NCI-H526 treated with DMSO at 0.1 percent for 48 hours (cell line): ENCODE measurements at regions not wholly inside any gene's neighbourhood (a gene's known extent, or its start where the extent isn't known, plus 50 kb on each side); places are given as distances from the start of the nearest gene placed in this dataset.

Experiments used
- DNase-seq: peaks from one replicate; lab custom pipeline; 2025; lab: John Stamatoyannopoulos, UW

DNA sequence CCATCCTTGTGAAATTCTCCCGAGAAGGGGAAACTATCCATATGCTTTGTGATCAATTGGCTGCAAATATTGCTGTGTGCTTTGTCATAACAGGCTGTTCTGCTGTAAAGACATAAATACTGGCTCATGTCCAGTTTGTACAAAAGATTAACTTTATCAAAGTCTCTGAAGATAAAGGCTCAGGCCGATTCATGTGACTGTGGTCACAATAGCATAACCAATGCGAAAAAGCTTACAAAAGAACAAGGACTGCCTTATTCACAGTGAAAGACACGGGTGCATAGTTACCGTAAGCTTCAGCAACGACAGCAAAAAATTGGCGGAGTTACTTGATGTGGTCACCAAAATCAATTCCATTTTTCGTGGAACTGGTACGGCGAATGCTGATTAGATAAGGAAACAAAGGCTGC, 173.6 kb upstream of the CHRM3 start:
- DNase-seq = no peak

DNA sequence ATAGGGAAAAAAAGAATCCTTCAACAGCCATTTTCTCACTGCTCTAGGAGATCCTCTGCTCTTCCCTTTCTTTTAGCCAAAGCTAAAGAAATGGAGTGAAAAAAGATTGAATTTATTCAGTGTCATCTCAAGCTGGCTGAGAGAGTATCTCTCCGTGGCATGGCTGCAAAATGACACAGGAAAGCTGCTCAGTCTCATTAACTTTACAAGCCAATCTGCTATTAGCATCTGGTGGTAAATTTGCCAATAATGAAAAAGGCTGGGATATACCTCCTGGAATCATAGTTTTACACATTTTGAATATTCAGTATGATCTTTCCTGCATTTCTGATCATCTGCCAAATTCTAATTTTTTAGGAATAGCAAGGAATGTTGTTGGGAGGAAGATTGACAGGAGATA, 176.8 kb upstream of the CHRM3 start:
- no peak for DNase-seq

DNA sequence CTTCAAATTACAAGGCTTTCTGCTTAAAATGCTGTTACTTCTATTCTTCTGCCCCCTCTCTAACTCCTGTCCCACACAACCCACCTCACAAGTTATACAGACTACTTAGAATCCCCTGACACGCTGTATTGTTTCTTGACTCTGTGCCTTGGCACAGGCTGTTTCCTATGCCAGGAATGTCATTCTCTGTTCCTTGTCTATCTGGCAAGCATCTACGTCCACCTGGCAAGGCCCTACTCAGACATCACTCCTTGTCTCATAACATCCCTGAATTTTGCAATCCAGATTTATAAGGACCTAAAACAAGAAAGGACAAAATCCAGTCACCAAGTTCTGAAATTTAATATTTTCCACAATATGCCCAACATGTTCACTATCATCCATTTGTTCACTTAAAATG, 182.0 kb upstream of the CHRM3 start:
- no peak for DNase-seq

DNA sequence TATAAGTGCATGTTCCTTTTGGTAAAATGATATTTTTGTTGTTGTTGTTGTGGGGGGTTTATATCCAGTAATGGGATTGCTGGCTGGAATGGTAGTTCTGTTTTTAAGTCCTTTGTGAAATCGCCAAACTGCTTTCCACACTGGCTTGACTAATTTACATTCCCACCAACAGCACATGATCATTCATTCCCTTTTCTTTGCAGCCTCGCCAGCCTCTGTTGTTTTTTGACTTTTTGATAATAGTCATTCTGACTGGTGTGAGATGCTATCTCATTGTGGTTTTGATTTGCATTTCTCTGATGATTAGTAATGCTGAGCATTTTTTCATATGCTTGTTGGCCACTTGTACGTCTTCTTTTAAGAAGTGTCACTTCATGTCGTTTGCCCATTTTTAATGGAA, 188.5 kb upstream of the CHRM3 start:
- DNase-seq = no peak

DNA sequence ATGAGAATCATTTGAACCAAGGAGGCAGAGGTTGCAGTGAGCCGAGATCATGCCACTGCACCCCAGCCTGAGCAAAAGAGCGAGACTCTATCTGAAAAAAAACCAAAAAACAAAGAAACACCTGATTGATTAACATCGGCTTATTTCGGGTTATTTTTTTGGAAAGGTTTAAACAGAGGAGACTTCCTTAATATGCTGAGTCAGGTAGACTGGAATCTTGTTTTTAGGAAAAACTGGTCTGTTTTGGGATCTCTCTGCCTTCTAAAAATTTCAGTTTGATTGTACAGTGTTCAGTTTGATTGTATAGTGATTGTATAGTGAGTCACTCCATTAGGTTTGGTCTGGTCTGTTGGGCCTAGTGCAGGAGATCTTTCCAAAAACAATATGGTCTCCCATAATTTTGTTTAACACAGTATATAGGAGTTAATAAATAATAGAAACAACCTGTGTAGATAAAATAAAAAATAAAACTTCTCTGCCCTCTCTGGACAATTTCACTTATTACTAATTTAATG, 196.3 kb upstream of the CHRM3 start:
- no peak for DNase-seq

DNA sequence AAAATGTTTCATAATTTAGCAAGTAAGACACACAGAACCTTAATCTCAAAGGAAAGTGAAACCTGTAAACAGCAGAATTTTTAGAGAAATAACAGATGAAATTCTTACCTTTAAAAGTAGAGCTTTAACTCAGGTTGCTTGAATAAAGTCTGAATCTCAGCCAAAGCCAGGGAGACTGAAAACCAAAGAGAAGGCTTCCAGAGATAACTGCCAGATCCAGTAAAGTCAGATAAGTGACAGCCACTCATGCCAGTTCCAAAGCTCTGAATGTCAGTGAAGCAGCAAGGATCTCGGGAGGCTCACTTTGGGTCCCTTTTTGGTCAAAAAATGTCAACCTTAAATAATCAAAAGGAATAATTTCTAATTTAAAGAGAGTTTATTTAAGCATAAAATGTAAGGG, 199.9 kb upstream of the CHRM3 start:
- no peak for DNase-seq

DNA sequence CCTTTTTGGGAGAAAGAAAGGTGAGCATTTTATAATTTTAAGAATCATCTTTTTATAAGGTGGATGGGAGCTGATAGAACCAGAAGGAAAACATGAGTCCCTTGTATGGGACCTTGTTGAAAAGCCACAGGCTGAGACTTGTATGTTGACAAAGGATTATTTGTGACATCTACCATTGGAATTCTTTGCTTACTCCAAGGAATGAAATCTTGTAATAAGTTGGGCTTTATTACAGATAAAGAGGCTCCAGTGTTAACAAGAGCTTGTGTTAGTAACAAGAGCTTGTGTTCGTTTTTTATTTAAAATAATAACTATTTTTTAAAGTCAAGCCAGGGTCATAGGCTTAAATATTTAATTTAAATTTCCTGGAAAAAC, 201.1 kb upstream of the CHRM3 start:
- no peak for DNase-seq

DNA sequence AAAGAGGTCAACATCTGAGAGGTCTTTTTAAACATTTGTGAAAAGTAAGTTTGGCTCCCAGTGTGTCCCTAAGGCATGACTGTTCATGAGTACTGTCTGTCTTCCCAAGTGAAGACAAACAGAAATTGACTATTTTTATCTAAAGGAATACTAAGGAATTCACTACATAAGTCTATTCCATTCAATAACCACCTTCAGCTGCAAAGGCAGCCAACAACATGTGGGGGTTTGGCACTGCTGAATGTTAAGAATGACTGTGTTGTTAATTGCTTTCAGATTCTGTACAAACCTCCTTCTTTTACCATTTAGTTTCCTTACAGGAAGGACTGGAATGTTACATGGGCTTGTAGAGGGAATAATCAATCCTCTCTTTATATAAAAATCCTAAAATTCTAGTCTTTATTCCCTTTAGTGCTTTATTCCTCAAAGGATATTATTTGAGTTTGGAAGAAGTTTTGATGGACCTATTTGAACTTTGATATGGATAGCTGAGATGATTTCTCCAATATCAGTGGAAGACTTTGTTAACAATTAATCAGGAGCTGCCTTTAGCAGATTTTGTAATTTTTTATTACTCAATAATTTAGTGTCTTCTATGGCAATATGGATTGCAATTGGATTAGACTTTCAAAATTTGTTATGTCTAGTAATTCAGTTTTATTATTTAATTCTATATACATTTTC, 201.7 kb upstream of the CHRM3 start:
- DNase-seq = no peak

DNA sequence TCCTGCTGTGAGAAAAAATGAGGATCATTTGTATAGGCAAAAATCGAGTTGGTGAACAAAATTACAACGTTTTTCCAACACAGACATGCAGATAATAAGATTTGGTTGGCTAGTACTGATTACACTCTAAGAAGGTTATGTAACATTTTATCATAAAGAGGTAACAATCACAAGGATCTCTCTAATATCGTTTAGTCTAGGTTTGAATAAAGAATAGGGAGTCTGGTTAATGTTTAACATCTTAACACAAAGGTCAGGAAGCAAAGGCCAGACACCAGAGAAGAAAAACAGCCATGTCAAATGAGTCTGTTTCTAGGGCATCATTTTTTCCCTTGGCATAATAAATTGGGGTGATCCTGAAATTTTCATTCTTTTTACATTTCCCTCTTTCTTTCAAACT, 207.4 kb upstream of the CHRM3 start:
- DNase-seq = no peak

DNA sequence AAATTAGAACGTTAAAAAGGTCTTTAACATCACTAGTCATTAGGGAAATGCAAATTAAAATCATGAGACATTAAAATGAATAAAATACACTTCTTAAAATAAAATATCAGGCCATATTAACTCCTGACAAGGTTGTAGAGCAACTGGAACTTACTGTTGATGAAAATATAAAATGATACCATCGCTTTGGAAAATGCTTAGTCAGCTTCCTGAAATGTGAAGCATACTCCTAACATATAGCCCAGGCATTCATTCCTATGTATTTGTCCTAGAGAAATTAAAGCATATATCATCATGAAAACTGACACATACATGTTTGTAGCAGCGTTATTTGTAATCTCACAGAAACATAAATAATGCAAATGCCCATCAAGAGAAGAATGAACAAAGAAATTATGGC, 211.5 kb upstream of the CHRM3 start:
- DNase-seq = no peak

DNA sequence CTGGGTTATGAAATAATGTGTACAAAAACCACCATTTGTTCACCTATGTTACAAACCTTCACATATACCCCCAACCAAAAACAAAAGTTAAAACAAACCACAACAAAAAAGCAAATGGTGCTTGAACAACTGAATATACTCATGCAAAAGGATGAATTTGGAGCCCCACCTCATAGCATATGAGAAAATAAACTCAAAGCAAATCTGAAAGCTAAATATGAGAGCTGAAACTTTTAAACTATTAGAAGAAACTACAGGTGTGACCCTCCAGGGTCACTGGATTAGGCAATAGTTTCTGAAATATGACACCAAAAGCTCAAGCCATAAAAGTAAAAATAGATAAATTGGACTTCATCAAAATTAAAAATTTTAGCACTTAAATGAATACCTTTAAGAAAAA, 215.5 kb upstream of the CHRM3 start:
- DNase-seq = no peak

DNA sequence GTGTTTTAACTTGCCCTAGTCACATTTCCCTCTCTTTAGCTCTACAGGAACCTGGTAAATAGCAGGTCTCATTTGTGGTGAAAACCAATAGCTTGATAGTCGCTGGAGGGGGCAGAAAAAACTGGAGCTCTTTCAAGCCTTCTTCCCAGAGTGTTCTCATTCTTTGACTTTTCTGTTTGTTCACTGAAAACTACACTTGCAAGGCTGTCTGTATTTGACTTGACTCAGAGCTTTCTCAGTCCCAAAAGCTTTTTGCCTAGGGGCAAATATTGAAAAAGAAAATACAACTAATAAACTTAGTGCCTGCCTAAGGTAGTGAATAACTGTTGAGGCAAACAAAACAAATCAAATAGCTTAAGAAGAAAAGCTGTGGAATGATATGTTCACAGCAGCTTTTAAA, 217.1 kb upstream of the CHRM3 start:
- DNase-seq = no peak

DNA sequence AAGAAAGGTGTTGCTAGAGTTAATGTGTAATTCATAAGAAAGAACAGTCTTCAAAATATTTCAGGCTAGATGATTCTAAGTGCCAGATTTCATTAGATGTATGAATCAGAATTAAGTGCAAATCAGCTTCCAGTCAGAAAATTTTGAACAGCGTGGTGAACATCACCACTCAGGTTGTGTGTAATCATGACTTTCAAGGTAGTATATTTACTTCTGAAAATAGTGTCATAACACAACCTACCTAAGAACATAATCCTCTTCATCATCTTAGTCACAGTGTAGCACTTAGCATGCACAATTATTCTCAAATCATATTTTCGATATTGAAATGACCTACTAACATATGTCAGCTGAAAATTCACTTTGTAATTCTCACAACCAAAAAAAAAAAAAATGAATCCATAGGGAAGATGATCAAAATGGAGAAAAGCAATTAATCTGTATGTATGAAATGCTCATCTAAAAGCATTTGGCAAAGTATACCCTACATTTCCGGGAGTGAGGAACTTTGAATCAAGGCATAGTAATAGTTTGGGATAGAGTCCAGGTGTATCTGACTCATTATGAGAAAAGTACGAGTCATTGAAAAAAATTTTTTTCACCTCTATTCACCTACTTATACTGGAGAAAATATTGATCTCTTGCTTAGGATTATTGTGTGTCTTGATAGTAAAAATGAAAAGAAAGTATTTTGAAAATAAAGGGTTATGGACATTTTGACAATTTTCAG, 221.8 kb upstream of the CHRM3 start:
- no peak for DNase-seq

DNA sequence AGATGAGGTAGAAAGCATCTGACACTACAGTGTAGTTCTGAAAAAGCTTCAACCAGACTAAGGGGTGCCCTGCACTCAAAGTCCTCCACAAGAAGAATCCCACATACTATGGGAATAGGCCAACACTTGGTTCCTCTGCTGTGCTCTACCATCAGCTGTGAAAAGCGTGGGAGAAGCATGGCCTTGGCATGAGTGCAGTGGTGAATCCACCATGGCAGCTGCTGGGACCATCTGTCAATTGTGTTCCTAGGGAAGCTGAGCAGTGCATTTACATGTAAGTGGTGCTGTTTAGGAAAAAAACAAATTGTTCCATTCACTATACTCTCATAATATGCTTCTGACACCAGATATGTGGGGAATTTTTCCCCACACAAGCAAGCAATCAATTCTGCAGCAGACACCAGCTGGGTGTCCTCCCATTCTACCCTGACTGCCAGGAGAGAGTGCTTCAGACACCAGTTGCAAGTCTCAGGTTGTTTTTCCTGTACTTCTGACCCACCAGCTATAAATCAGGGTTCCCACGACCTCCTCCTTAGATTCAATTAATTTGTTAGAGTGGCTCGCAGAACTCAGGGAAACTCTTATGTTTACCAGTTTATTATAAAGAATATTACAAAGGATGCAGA, 230.8 kb upstream of the CHRM3 start:
- no peak for DNase-seq

DNA sequence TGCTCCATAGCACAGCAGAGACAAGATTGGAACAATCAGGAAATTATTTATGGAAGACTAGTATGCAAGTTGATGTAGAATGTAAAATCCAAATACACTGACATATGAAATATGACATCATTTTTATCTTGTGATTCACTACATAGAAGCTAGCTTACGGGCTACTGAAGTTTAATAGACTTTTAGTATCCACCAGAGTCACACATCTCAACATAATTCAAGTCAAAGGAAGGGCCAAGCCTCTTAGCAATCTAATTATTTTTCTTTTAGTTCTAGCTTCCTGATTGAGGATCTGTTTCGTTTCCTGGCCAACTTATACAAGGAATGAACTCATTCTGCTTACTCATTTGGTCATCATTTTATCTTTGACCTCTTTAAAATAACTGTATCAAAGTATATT, 234.4 kb upstream of the CHRM3 start:
- no peak for DNase-seq

DNA sequence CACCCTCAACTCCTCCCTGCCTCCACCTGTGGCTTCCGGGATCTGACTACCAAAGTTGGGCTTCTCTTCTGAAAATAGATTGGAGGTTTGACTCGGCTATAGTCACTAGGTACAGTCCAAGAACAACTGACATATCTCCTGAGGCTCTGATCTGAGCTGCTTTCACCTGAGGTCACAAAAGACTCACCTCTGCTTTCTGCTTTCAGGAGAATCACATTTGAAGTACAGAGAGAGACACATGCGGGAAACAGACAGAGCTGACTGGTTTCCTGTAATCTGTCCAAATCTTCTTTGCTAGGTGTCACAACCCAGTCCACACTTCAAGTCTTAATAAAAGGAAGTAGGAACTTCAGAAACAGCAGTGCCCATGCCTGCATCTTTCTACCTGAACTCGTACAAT, 245.4 kb upstream of the CHRM3 start:
- DNase-seq = no peak

DNA sequence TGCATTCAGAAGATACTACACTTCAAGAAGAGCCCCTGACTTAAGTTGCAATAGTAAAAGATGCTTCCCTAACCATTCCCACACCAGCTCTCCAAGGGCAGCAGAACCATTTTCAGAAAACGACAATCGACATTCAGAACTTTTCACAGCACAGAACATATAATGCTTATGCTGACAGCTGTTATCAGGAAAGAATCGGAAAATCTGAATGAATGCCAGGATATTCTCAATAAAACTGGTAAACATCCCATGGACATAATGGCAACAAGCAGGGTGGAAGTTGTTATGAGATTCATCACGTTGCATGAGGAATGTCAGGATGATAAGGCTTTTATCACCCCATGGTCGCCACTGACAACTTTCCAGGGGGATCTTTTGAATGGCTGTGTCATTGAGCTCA, 246.6 kb upstream of the CHRM3 start:
- DNase-seq = no peak

DNA sequence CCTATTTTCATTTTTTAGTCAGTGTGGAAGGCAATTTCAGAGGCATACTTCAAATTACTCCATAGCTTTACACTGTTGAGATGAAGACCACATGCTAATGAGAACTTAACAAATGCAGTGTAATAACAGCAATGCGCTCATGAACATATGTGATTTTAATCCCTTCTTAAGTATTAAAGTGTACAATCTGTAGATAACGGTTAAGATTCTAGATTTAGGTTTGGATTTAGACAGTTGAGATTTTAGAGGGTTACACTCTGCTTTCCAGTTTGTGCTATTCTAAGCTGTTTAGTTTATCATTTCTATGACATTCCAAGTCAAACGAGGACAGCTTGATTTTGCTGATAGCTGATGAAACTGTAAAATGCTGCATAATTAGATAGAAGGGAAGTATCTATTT, 257.8 kb upstream of the CHRM3 start:
- DNase-seq = no peak

DNA sequence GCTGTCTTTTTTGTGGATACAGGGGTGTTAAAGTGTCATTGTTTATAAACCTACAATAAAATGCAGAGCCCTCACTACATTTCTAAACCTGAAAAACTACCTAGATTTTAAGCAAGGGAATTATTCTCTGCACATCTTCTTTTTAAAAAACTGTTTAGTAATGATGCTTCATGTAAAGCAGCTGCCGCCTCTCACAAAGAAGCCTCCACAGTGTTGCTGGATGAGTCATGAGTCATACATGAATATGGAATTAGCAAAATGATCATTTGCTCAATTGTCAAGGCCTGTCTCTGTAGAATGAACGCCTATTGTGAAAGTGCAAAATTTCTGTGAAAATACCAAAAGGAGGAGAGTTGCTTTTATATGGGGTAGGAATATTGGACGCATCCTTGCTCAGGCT, 259.5 kb upstream of the CHRM3 start:
- DNase-seq = no peak

DNA sequence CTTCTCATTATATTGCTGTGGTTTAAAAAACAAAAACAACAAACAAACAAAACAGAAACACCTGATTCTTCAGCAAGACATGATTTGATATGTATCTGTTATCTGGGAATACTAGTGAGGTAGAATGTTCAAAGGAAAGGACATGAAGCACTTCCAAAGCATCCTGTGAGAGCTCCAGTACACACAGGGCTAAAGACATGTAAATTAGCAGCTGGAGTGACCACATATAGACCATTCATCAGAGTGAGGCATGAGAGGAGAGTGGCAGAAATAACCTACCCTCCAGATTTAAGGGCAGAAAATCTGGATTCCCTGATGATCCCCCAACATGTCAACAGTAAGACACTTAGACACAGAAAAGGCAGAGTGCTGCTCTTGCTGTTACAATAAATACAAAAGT, 260.5 kb upstream of the CHRM3 start:
- no peak for DNase-seq

DNA sequence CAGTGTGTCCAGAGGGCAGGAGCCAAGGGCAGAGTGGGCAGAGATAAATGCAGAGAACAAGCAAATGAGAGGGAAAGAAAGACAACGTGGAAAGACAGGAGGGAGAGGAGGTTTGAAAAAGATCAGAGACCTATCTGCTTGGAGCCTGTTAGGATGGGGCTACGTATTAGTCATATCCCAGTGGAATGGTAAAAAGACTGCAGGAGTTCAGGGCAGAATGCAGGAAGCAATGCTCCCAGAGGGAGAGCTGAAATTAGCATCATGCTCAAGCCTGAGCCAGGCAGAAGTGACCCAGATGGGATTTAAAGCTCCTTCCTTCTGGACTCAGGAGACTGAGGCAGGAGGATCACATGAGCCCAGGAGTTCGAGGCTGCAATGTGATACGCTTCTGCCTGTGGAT, 261.3 kb upstream of the CHRM3 start:
- no peak for DNase-seq

DNA sequence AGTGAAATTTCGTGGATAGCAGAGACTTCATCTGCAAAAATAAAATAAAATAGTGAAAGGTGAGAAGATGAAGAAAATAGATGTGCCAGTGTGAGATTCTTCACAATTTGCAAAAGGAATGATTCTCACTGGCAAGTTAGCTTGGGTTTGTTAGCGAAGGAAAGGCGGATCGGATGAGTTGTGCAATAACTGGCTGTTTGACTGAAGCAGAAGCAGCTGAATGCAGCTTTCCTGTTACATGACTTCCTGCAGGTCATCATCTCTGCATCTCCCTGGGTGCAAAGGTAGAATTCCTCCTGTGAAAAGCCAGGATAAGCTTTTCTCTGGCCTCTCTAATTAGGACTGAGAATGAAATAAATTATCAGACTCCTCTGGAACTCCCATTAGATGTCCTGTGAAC, 263.1 kb upstream of the CHRM3 start:
- no peak for DNase-seq

DNA sequence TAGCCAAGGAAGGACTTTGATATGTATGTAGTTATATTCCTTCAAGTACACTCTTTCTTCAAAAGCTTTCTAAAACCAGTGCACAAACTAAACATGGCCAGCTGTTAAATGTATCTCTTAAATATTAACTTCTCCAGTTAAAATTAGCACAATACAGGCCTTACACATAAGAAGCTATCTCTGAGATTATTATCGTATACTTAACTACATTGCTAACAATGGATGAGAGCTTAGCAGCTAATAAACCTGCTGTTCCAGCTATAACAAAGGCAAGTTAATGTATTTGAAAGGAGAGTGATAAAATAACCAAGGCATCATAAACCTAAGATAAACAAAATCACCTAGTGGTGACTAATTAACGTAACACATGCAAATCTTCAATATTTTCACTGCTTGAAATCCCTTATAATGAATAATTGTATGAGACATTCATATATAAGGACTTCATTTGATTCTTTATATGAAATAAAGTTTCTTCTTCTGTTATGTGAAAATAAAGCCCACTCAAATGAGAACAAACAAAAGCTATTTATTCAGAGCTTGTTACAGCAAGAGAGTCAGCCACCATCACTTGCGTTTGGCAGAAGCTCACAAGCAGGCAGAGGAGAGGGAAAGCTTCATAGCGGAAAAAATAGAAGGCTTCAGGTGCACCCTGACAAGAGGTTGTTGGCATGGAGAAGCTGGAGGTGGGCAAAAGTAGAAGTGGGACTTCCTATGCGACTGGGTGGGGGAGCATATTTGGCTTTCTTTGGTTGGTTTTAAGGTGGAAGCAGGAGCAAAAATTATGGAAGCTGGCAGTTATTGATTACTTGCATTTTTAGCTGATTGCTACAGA, 274.1 kb upstream of the CHRM3 start:
- DNase-seq = peak; percentile 4
